Gastroesophageal sphincter (tissue), 4 donors: ENCODE measurements at regions not wholly inside any gene's neighbourhood (a gene's known extent, or its start where the extent isn't known, plus 50 kb on each side); places are given as distances from the start of the nearest gene placed in this dataset.

Source experiments
- ATAC-seq: fragments of 150-250 bp; one replicate; pipeline ENCODE4 v1.9.1; 2016; ENCODE audit warnings: mild to moderate bottlenecking, moderate library complexity
- H3K27ac ChIP-seq, 4 donors: fragments of 200-600 bp; sonication (generic) in 3 of 4; 1 replicate in 3 of 4; 2 replicates in 1 of 4; pipeline ENCODE4 v1.5.1; 2016 to 2019
- H3K27me3 ChIP-seq: fragments of 200-600 bp; sonication (generic); one replicate; pipeline ENCODE4 v1.5.1; 2019
- H3K36me3 ChIP-seq, 2 donors: fragments of 200-600 bp; sonication (generic); one replicate each; pipeline ENCODE4 v1.5.1; 2019; ENCODE audit warnings: control low read depth in 1 of 2
- H3K4me1 ChIP-seq, 3 donors: fragments of 200-600 bp; sonication (generic); 1 replicate in 2 of 3; 2 replicates in 1 of 3; pipeline ENCODE4 v1.5.1; 2016 to 2019; ENCODE audit warnings: control low read depth in 2 of 3
- H3K4me3 ChIP-seq, 2 donors: fragments of 200-600 bp; sonication (generic); one replicate each; pipeline ENCODE4 v1.5.1; 2019; ENCODE audit warnings: mild to moderate bottlenecking in 1 of 2, moderate library complexity in 1 of 2
- H3K9me3 ChIP-seq, 3 donors: fragments of 200-600 bp; sonication (generic); one replicate each; pipeline ENCODE4 v1.5.1; 2017 to 2019; ENCODE audit warnings: control low read depth in 2 of 3
- CTCF ChIP-seq, 4 experiments: fragments of 200-600 bp in 2 of 4; fragments of 450-650 bp in 2 of 4; sonication (generic) in 1 of 4; IDR thresholded peaks; one replicate each; pipeline ENCODE4 v1.5.1; 2017 to 2019; ENCODE audit warnings: antibody characterized with exemption in 4 of 4, mild to moderate bottlenecking in 2 of 4, moderate library complexity in 2 of 4
- EP300 ChIP-seq: sonication (generic); formaldehyde crosslinking; IDR thresholded peaks from one replicate; pipeline ENCODE4 v1.6.1; 2017; ENCODE audit warnings: antibody characterized with exemption, mild to moderate bottlenecking
- POLR2A ChIP-seq, 2 donors: fragments of 450-650 bp; IDR thresholded peaks; one replicate each; pipeline ENCODE4 v1.6.1; 2017; ENCODE audit warnings: antibody characterized with exemption in 2 of 2, mild to moderate bottlenecking in 2 of 2, moderate library complexity in 1 of 2
- POLR2AphosphoS5 ChIP-seq: sonication (generic); formaldehyde crosslinking; IDR thresholded peaks from one replicate; pipeline ENCODE4 v1.6.1; 2017; ENCODE audit warnings: antibody characterized with exemption
- WGBS, 2 donors: methylation state at CpG; one replicate each; pipeline ENCODE4 v1.1.5; 2018; ENCODE audit warnings: low coverage in 1 of 2; 5-methylcytosine and 5-hydroxymethylcytosine counted together

- TF ChIP-seq CTCF (IDR thresholded peaks at IDR 0.05), result no peak
- no peak for TF ChIP-seq POLR2AphosphoS5
- TF ChIP-seq POLR2A (IDR thresholded peaks at IDR 0.05), result no peak
- TF ChIP-seq EP300, result no peak
- Histone ChIP-seq H3K27me3 (no peaks in the 10 kb centered on the region), H3K36me3 (no peaks in the 10 kb centered on the region), H3K27ac (no peak overlapping the region), H3K9me3 (no peaks in the 10 kb centered on the region), H3K4me3 (no peak overlapping the region), H3K4me1 (no peaks in the 10 kb centered on the region)
- ATAC-seq, result no peak
- WGBS, 2 donors, result 41 to 48% methylated on average over 2 of the region's 2 CpGs
Observed at GRCh38 chr13:107992542-107992941, 222.8 kb downstream of the LIG4 start.

- TF ChIP-seq POLR2AphosphoS5 (no peak), POLR2A (IDR thresholded peaks at IDR 0.05) (no peak), CTCF (IDR thresholded peaks at IDR 0.05) (no peak), EP300 (no peak)
- no peaks in the 10 kb centered on the region for H3K9me3 ChIP-seq
- WGBS, 2 donors, result 61 to 65% methylated on average over 3 of the region's 4 CpGs
Observed at GRCh38 chr13:107977071-107977574, 238.2 kb downstream of the LIG4 start.

GRCh38 chr13:107976628-107977027 is 238.7 kb downstream of the LIG4 start:
- TF ChIP-seq CTCF (IDR thresholded peaks at IDR 0.05) (no peak), POLR2A (IDR thresholded peaks at IDR 0.05) (no peak), EP300 (no peak), POLR2AphosphoS5 (no peak)
- ATAC-seq, result no peak
- WGBS, 2 donors, result 72 to 73% methylated on average over 4 of the region's 4 CpGs
- H3K36me3 ChIP-seq, result no peaks in the 10 kb centered on the region
- H3K9me3 ChIP-seq, result no peaks in the 10 kb centered on the region
- H3K4me1 ChIP-seq, result no peaks in the 10 kb centered on the region
- H3K27ac ChIP-seq, result no peak overlapping the region
- H3K4me3 ChIP-seq, result no peak overlapping the region
- no peaks in the 10 kb centered on the region for H3K27me3 ChIP-seq

More at GRCh38 chr13:107977071-107977574, 238.2 kb downstream of the LIG4 start:
- Histone ChIP-seq H3K4me3 (no peak overlapping the region), H3K27me3 (no peaks in the 10 kb centered on the region), H3K4me1 (no peaks in the 10 kb centered on the region), H3K36me3 (no peaks in the 10 kb centered on the region), H3K27ac (no peak overlapping the region)
- ATAC-seq, result no peak

- no peaks in the 10 kb centered on the region for H3K36me3 ChIP-seq
- no peaks in the 10 kb centered on the region for H3K9me3 ChIP-seq
- no peak overlapping the region for H3K27ac ChIP-seq
- ATAC-seq, result no peak
- no peaks in the 10 kb centered on the region for H3K27me3 ChIP-seq
- WGBS, 2 donors, result 49 to 84% methylated on average over 2 of the region's 2 CpGs
- TF ChIP-seq POLR2A (IDR thresholded peaks at IDR 0.05), result no peak
- TF ChIP-seq CTCF (IDR thresholded peaks at IDR 0.05), result no peak
- TF ChIP-seq POLR2AphosphoS5, result no peak
- TF ChIP-seq EP300, result no peak
- no peak overlapping the region for H3K4me3 ChIP-seq
- H3K4me1 ChIP-seq, result no peaks in the 10 kb centered on the region
Observed at GRCh38 chr13:107974409-107974808, 240.9 kb downstream of the LIG4 start.

- Histone ChIP-seq H3K27me3 (no peaks in the 10 kb centered on the region), H3K9me3 (no peaks in the 10 kb centered on the region), H3K36me3 (no peaks in the 10 kb centered on the region), H3K27ac (no peak overlapping the region), H3K4me3 (no peak overlapping the region), H3K4me1 (no peaks in the 10 kb centered on the region)
- 76 to 83% methylated on average over 1 of the region's 1 CpG for WGBS, 2 donors
- no peak for TF ChIP-seq POLR2AphosphoS5
- no peak for ATAC-seq
Observed at GRCh38 chr13:107969546-107969945, 245.8 kb downstream of the LIG4 start.
